DOHH2 (cell line): ENCODE measurements at regions not wholly inside any gene's neighbourhood (a gene's known extent, or its start where the extent isn't known, plus 50 kb on each side); places are given as distances from the start of the nearest gene placed in this dataset.

Experiments
- H3F3A ChIP-seq: fragments of 200-600 bp; sonication (generic), shearing (Covaris generic); 2 replicates; pipeline ENCODE4 v1.6.0; 2016; ENCODE audit warnings: antibody characterized with exemption, mild to moderate bottlenecking; ENCODE audit not compliant: control insufficient read depth, insufficient read depth
- H3K27ac ChIP-seq: fragments of 200-600 bp; sonication (generic); 2 replicates; pipeline ENCODE4 v1.5.1; 2014; ENCODE audit warnings: low read depth, mild to moderate bottlenecking, low read length, moderate library complexity
- H3K27me3 ChIP-seq: fragments of 200-600 bp; sonication (generic); 2 replicates; pipeline ENCODE4 v1.6.1; 2014; ENCODE audit warnings: mild to moderate bottlenecking, low read length, mixed read lengths; ENCODE audit not compliant: control insufficient read depth
- H3K36me3 ChIP-seq: fragments of 200-600 bp; sonication (generic); 2 replicates; pipeline ENCODE4 v1.6.1; 2014; ENCODE audit warnings: mild to moderate bottlenecking, low read length, moderate library complexity, mixed read lengths; ENCODE audit not compliant: control insufficient read depth
- H3K4me1 ChIP-seq: fragments of 200-600 bp; sonication (generic); 2 replicates; pipeline ENCODE4 v1.6.1; 2014; ENCODE audit warnings: mild to moderate bottlenecking, low read length, mixed read lengths; ENCODE audit not compliant: control insufficient read depth
- H3K4me2 ChIP-seq: fragments of 200-600 bp; sonication (generic); 2 replicates; pipeline ENCODE4 v1.6.0; 2014; ENCODE audit warnings: mild to moderate bottlenecking, low read length, moderate library complexity
- H3K4me3 ChIP-seq: fragments of 200-600 bp; sonication (generic); 2 replicates; pipeline ENCODE4 v1.5.1; 2014; ENCODE audit warnings: mild to moderate bottlenecking, low read length, mixed read lengths
- H3K79me2 ChIP-seq: fragments of 200-600 bp; sonication (generic); 2 replicates; pipeline ENCODE4 v1.6.1; 2014; ENCODE audit warnings: mild to moderate bottlenecking, low read length, mixed read lengths; ENCODE audit not compliant: control insufficient read depth
- H3K9me2 ChIP-seq: fragments of 200-600 bp; sonication (generic); replicated peaks from 2 replicates; pipeline ENCODE4 v1.6.1; 2014; ENCODE audit warnings: mild to moderate bottlenecking, low read length, mixed read lengths; ENCODE audit not compliant: control insufficient read depth
- H3K9me3 ChIP-seq: fragments of 200-600 bp; sonication (generic); 2 replicates; pipeline ENCODE4 v1.6.1; 2014; ENCODE audit warnings: antibody characterized with exemption, low read length, mixed read lengths; ENCODE audit not compliant: control insufficient read depth, insufficient read depth
- H4K20me1 ChIP-seq: fragments of 200-600 bp; sonication (generic); 2 replicates; pipeline ENCODE4 v1.6.0; 2014; ENCODE audit warnings: low read depth, mild to moderate bottlenecking, antibody characterized with exemption, low read length, moderate library complexity; ENCODE audit not compliant: control insufficient read depth, insufficient read depth
- CTCF ChIP-seq: fragments of 200-600 bp; sonication (generic); IDR thresholded peaks from one replicate; pipeline ENCODE4 v1.5.1; 2014; ENCODE audit warnings: antibody characterized with exemption, mild to moderate bottlenecking, low read depth, low read length; ENCODE audit not compliant: poor library complexity, severe bottlenecking
- EZH2phosphoT487 ChIP-seq: fragments of 200-600 bp; sonication (generic); IDR thresholded peaks from 2 replicates; pipeline ENCODE4 v1.6.1; 2017; ENCODE audit warnings: borderline replicate concordance, mild to moderate bottlenecking, antibody characterized with exemption, low read length, moderate library complexity, mixed read lengths

GRCh38 chr6:94026575-94026974 is 607.2 kb upstream of the EPHA7 start:
- Histone ChIP-seq H4K20me1 (no peaks in the 10 kb centered on the region), H3K27ac (no peak overlapping the region), H3K9me2 (no peaks in the 10 kb centered on the region), H3K36me3 (no peaks in the 10 kb centered on the region), H3K4me1 (no peaks in the 10 kb centered on the region), H3F3A (no peaks in the 10 kb centered on the region), H3K4me3 (no peak overlapping the region), H3K27me3 (no peaks in the 10 kb centered on the region), H3K9me3 (peaks cover 3% of the 10 kb centered on the region; the same call in 1 of the 2 replicates), H3K79me2 (no peaks in the 10 kb centered on the region), H3K4me2 (no peak overlapping the region)
- TF ChIP-seq CTCF = no peak
- TF ChIP-seq EZH2phosphoT487 = no peak

GRCh38 chr6:94005835-94006234 is 586.5 kb upstream of the EPHA7 start:
- H3K4me3 ChIP-seq = no peak overlapping the region
- H3K9me3 ChIP-seq = no peaks in the 10 kb centered on the region
- H4K20me1 ChIP-seq = no peaks in the 10 kb centered on the region
- no peak overlapping the region for H3K4me2 ChIP-seq
- no peaks in the 10 kb centered on the region for H3K79me2 ChIP-seq
- H3K36me3 ChIP-seq = no peaks in the 10 kb centered on the region
- no peaks in the 10 kb centered on the region for H3K27me3 ChIP-seq
- H3K9me2 ChIP-seq = no peaks in the 10 kb centered on the region
- H3K27ac ChIP-seq = no peak overlapping the region
- no peaks in the 10 kb centered on the region for H3F3A ChIP-seq
- TF ChIP-seq EZH2phosphoT487 (no peak), CTCF (no peak)
- no peaks in the 10 kb centered on the region for H3K4me1 ChIP-seq

- H3K4me2 ChIP-seq = no peak overlapping the region
- no peaks in the 10 kb centered on the region for H3K9me2 ChIP-seq
- no peaks in the 10 kb centered on the region for H3K79me2 ChIP-seq
- TF ChIP-seq CTCF (no peak), EZH2phosphoT487 (no peak)
- H3K27me3 ChIP-seq = no peaks in the 10 kb centered on the region
- H3F3A ChIP-seq = no peaks in the 10 kb centered on the region
- no peaks in the 10 kb centered on the region for H4K20me1 ChIP-seq
- H3K27ac ChIP-seq = no peak overlapping the region
- no peaks in the 10 kb centered on the region for H3K9me3 ChIP-seq
- no peak overlapping the region for H3K4me3 ChIP-seq
- H3K36me3 ChIP-seq = no peaks in the 10 kb centered on the region
- H3K4me1 ChIP-seq = no peaks in the 10 kb centered on the region
These were observed 573.6 kb upstream of the EPHA7 start for GRCh38 chr6:93992976-93993375.

GRCh38 chr6:93989630-93990029 is 570.3 kb upstream of the EPHA7 start:
- Histone ChIP-seq H3K9me3 (no peaks in the 10 kb centered on the region), H3K4me2 (no peak overlapping the region), H3K4me3 (no peak overlapping the region), H3K79me2 (no peaks in the 10 kb centered on the region), H3K27ac (no peak overlapping the region), H3K36me3 (no peaks in the 10 kb centered on the region), H4K20me1 (no peaks in the 10 kb centered on the region), H3K27me3 (no peaks in the 10 kb centered on the region), H3K9me2 (no peaks in the 10 kb centered on the region), H3K4me1 (no peaks in the 10 kb centered on the region), H3F3A (no peaks in the 10 kb centered on the region)
- TF ChIP-seq EZH2phosphoT487 (no peak), CTCF (no peak)
